Gastroesophageal sphincter (tissue), 4 donors: ENCODE measurements at regions not wholly inside any gene's neighbourhood (a gene's known extent, or its start where the extent isn't known, plus 50 kb on each side); places are given as distances from the start of the nearest gene placed in this dataset.

Source experiments
- ATAC-seq: fragments of 150-250 bp; one replicate; pipeline ENCODE4 v1.9.1; 2016; ENCODE audit warnings: mild to moderate bottlenecking, moderate library complexity
- H3K27ac ChIP-seq, 4 donors: fragments of 200-600 bp; sonication (generic) in 3 of 4; 1 replicate in 3 of 4; 2 replicates in 1 of 4; pipeline ENCODE4 v1.5.1; 2016 to 2019
- H3K27me3 ChIP-seq: fragments of 200-600 bp; sonication (generic); one replicate; pipeline ENCODE4 v1.5.1; 2019
- H3K36me3 ChIP-seq, 2 donors: fragments of 200-600 bp; sonication (generic); one replicate each; pipeline ENCODE4 v1.5.1; 2019; ENCODE audit warnings: control low read depth in 1 of 2
- H3K4me1 ChIP-seq, 3 donors: fragments of 200-600 bp; sonication (generic); 1 replicate in 2 of 3; 2 replicates in 1 of 3; pipeline ENCODE4 v1.5.1; 2016 to 2019; ENCODE audit warnings: control low read depth in 2 of 3
- H3K4me3 ChIP-seq, 2 donors: fragments of 200-600 bp; sonication (generic); one replicate each; pipeline ENCODE4 v1.5.1; 2019; ENCODE audit warnings: mild to moderate bottlenecking in 1 of 2, moderate library complexity in 1 of 2
- H3K9me3 ChIP-seq, 3 donors: fragments of 200-600 bp; sonication (generic); one replicate each; pipeline ENCODE4 v1.5.1; 2017 to 2019; ENCODE audit warnings: control low read depth in 2 of 3
- CTCF ChIP-seq, 4 experiments: fragments of 200-600 bp in 2 of 4; fragments of 450-650 bp in 2 of 4; sonication (generic) in 1 of 4; IDR thresholded peaks; one replicate each; pipeline ENCODE4 v1.5.1; 2017 to 2019; ENCODE audit warnings: antibody characterized with exemption in 4 of 4, mild to moderate bottlenecking in 2 of 4, moderate library complexity in 2 of 4
- EP300 ChIP-seq: sonication (generic); formaldehyde crosslinking; IDR thresholded peaks from one replicate; pipeline ENCODE4 v1.6.1; 2017; ENCODE audit warnings: antibody characterized with exemption, mild to moderate bottlenecking
- POLR2A ChIP-seq, 2 donors: fragments of 450-650 bp; IDR thresholded peaks; one replicate each; pipeline ENCODE4 v1.6.1; 2017; ENCODE audit warnings: antibody characterized with exemption in 2 of 2, mild to moderate bottlenecking in 2 of 2, moderate library complexity in 1 of 2
- POLR2AphosphoS5 ChIP-seq: sonication (generic); formaldehyde crosslinking; IDR thresholded peaks from one replicate; pipeline ENCODE4 v1.6.1; 2017; ENCODE audit warnings: antibody characterized with exemption
- WGBS, 2 donors: methylation state at CpG; one replicate each; pipeline ENCODE4 v1.1.5; 2018; ENCODE audit warnings: low coverage in 1 of 2; 5-methylcytosine and 5-hydroxymethylcytosine counted together

GRCh38 chr10:65482848-65483247 lies 1443.0 kb upstream of the LRRTM3 start:
- 91 to 96% methylated on average over 1 to 2 of the region's 2 CpGs for WGBS, 2 donors
- no peak for ATAC-seq

GRCh38 chr10:65491799-65492198 lies 1434.0 kb upstream of the LRRTM3 start:
- H3K27ac ChIP-seq = no peak overlapping the region
- no peaks in the 10 kb centered on the region for H3K27me3 ChIP-seq
- TF ChIP-seq EP300 = no peak
- TF ChIP-seq POLR2A (IDR thresholded peaks at IDR 0.05) = no peak
- no peak for ATAC-seq
- no peak overlapping the region for H3K4me3 ChIP-seq
- no peaks in the 10 kb centered on the region for H3K9me3 ChIP-seq
- H3K36me3 ChIP-seq = no peaks in the 10 kb centered on the region
- H3K4me1 ChIP-seq = no peaks in the 10 kb centered on the region

More at GRCh38 chr10:65482848-65483247, 1443.0 kb upstream of the LRRTM3 start:
- no peak for TF ChIP-seq POLR2AphosphoS5
- TF ChIP-seq CTCF (IDR thresholded peaks at IDR 0.05) = no peak
- TF ChIP-seq EP300 = no peak
- no peak for TF ChIP-seq POLR2A (IDR thresholded peaks at IDR 0.05)
- Histone ChIP-seq H3K27ac (no peak overlapping the region), H3K9me3 (no peaks in the 10 kb centered on the region), H3K27me3 (no peaks in the 10 kb centered on the region), H3K4me1 (no peaks in the 10 kb centered on the region), H3K36me3 (no peaks in the 10 kb centered on the region), H3K4me3 (no peak overlapping the region)

- 54 to 83% methylated on average over 1 to 4 of the region's 5 CpGs for WGBS, 2 donors
- ATAC-seq = no peak
- H3K9me3 ChIP-seq = no peaks in the 10 kb centered on the region
- TF ChIP-seq EP300 (no peak), POLR2AphosphoS5 (no peak), CTCF (IDR thresholded peaks at IDR 0.05) (no peak), POLR2A (IDR thresholded peaks at IDR 0.05) (no peak)
- H3K36me3 ChIP-seq = no peaks in the 10 kb centered on the region
- no peaks in the 10 kb centered on the region for H3K4me1 ChIP-seq
- H3K27ac ChIP-seq = no peak overlapping the region
- H3K27me3 ChIP-seq = no peaks in the 10 kb centered on the region
- H3K4me3 ChIP-seq = no peak overlapping the region
These were observed 1429.3 kb upstream of the LRRTM3 start for GRCh38 chr10:65496541-65496940.

DNA sequence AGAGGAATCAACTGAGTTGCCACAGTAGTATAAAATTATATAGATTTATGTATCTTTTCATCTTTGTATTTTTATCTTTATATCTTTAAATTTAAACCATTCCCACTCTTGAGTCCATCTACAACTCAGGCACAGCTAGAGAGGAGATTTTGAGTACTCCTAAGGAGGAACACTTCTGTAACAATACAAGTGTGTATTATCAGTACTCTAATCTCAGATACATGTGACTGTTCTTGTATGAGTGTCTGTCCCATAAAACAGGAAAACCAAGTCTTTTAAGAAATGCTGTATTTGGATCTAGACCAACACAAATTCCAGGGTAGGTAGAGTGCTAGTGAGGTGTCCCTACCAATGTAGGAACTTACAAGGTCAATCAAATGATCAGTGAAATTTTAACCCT lies 1428.0 kb upstream of the LRRTM3 start:
- H3K4me3 ChIP-seq = no peak overlapping the region
- H3K27ac ChIP-seq = no peak overlapping the region
- no peaks in the 10 kb centered on the region for H3K27me3 ChIP-seq
- no peaks in the 10 kb centered on the region for H3K4me1 ChIP-seq
- no peaks in the 10 kb centered on the region for H3K9me3 ChIP-seq
- no peak for ATAC-seq
- TF ChIP-seq CTCF (IDR thresholded peaks at IDR 0.05) (no peak), POLR2A (IDR thresholded peaks at IDR 0.05) (no peak), EP300 (no peak), POLR2AphosphoS5 (no peak)
- H3K36me3 ChIP-seq = no peaks in the 10 kb centered on the region

DNA sequence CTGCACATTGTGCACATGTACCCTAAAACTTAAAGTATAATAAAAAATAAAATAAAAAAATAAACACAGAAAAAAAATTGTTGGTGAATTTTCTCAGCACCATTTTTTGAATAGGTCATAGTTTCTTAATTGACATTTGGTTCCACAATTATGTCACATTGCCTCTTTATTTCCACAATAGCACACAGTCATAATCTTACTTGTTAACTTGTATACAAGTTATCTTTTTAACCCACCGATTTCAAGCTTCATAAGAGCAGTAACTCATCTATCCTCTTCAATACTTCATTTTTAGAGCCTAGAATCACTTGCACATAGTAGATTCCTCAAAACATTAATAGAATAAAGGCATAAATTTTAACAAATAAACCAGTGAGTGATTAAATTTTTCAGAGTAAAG lies 1425.1 kb upstream of the LRRTM3 start:
- Histone ChIP-seq H3K4me3 (no peak overlapping the region), H3K4me1 (no peaks in the 10 kb centered on the region), H3K36me3 (no peaks in the 10 kb centered on the region), H3K9me3 (no peaks in the 10 kb centered on the region), H3K27ac (no peak overlapping the region), H3K27me3 (no peaks in the 10 kb centered on the region)
- no peak for ATAC-seq
- TF ChIP-seq EP300 = no peak
- no peak for TF ChIP-seq POLR2AphosphoS5
- WGBS, 2 donors = 89 to 95% methylated on average over 1 of the region's 1 CpG

DNA sequence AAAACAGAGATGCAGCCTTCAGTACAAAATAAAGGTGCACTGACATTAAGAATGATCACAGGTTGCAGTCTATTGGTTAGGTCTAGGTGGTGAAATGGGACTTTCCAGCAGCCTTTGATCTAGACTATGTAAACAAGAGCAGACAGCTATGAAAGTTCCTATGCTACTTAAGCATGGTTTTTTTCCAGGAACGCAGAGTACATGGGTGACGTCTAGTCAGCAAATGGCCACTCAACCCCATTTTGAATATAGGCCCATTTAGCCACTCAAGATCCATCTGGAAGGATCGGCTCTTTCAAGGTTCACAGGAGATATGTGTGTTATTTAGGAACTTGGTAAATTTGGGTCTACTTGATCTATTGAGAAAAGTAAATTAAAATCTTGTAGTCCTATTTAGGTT lies 1424.6 kb upstream of the LRRTM3 start:
- ATAC-seq = no peak
- Histone ChIP-seq H3K27ac (no peak overlapping the region), H3K4me1 (no peaks in the 10 kb centered on the region), H3K9me3 (no peaks in the 10 kb centered on the region), H3K36me3 (no peaks in the 10 kb centered on the region), H3K27me3 (no peaks in the 10 kb centered on the region), H3K4me3 (no peak overlapping the region)
- TF ChIP-seq CTCF (IDR thresholded peaks at IDR 0.05) (no peak), POLR2AphosphoS5 (no peak)
- WGBS, 2 donors = 72 to 80% methylated on average over 3 of the region's 3 CpGs
